Calu3 (cell line): ENCODE measurements at regions not wholly inside any gene's neighbourhood (a gene's known extent, or its start where the extent isn't known, plus 50 kb on each side); places are given as distances from the start of the nearest gene placed in this dataset.

Experiments used
- BruUV-seq: library from RNA; stranded (reverse); fragments of 400-500 nt; replicated peaks from 2 replicates; lab custom pipeline; 2021; lab: Mats Ljungman, UMichigan
- CTCF ChIA-PET: fragments of 300-600 bp; sonication (Branson Sonifier 250); formaldehyde crosslinking; loops from one replicate; lab custom pipeline; 2022; ENCODE audit warnings: antibody characterized with exemption; lab: Charles Lee
- DNase-seq: peaks from one replicate; pipeline ENCODE4 v3.0.0; 2022
- H3K27ac Mint-ChIP-seq: one replicate; pipeline ENCODE4 v1.8.0; 2022; ENCODE audit warnings: mixed read lengths; ENCODE audit not compliant: unreplicated experiment
- H3K27me3 Mint-ChIP-seq: one replicate; pipeline ENCODE4 v1.8.0; 2022; ENCODE audit warnings: mixed read lengths; ENCODE audit not compliant: unreplicated experiment
- H3K36me3 Mint-ChIP-seq: one replicate; pipeline ENCODE4 v1.8.0; 2022; ENCODE audit warnings: mild to moderate bottlenecking, moderate library complexity, mixed read lengths; ENCODE audit not compliant: insufficient read depth, unreplicated experiment
- H3K4me1 Mint-ChIP-seq: one replicate; pipeline ENCODE4 v1.8.0; 2022; ENCODE audit warnings: mild to moderate bottlenecking, low read depth, mixed read lengths; ENCODE audit not compliant: unreplicated experiment
- H3K4me3 Mint-ChIP-seq: one replicate; pipeline ENCODE4 v1.8.0; 2022; ENCODE audit warnings: mild to moderate bottlenecking, low read depth, moderate library complexity, mixed read lengths; ENCODE audit not compliant: unreplicated experiment
- H3K9me3 Mint-ChIP-seq: one replicate; pipeline ENCODE4 v1.8.0; 2022; ENCODE audit warnings: low read depth, mixed read lengths; ENCODE audit not compliant: unreplicated experiment
- CTCF ChIP-seq: fragments of 200-600 bp; IDR thresholded peaks from one replicate; pipeline ENCODE4 v1.8.0; 2022; ENCODE audit warnings: antibody characterized with exemption; ENCODE audit not compliant: unreplicated experiment
- intact Hi-C: fragments of 100-400 bp; cut with micrococcal nuclease; formaldehyde crosslinking; loops from one replicate; pipeline ENCODE4 v1.10.0; 2022; ENCODE audit not compliant: unreplicated experiment

DNA sequence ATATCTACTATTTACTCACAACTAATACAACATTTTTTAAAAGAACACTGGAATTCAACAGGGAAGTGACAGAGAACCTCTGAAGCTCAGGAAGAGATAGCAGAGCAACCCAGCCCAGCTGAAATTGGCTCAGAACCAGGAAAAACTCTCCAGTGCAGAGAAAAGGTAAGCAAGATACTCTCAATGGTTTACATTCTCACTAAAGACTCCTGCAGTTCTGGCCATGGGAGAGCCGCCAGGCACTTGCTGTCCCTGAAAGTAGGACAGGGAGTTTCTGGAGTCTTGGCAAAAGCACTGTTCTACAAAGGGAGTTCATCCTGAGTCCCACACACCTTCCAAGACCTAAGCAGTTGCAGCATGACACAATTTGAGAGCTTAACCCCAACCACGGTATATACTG, 330.8 kb downstream of the TRIM36 start:
- intact Hi-C loops: no loop called here
- no peak overlapping the region for H3K27ac Mint-ChIP-seq
- TF ChIP-seq CTCF: no peak
- no peak for DNase-seq
- H3K36me3 Mint-ChIP-seq: no peaks in the 10 kb centered on the region
- no TSS peak for BruUV-seq
- peaks cover 12% of the 10 kb centered on the region for H3K9me3 Mint-ChIP-seq
- H3K4me3 Mint-ChIP-seq: no peak overlapping the region
- CTCF ChIA-PET: no interaction called here
- H3K4me1 Mint-ChIP-seq: no peaks in the 10 kb centered on the region
- H3K27me3 Mint-ChIP-seq: no peaks in the 10 kb centered on the region

- no peak overlapping the region for H3K27ac Mint-ChIP-seq
- no peaks in the 10 kb centered on the region for H3K36me3 Mint-ChIP-seq
- peaks cover 19% of the 10 kb centered on the region for H3K9me3 Mint-ChIP-seq
- no peak overlapping the region for H3K4me3 Mint-ChIP-seq
- no peak for TF ChIP-seq CTCF
- CTCF ChIA-PET: no interaction called here
- intact Hi-C loops: no loop called here
- H3K4me1 Mint-ChIP-seq: no peaks in the 10 kb centered on the region
- no peaks in the 10 kb centered on the region for H3K27me3 Mint-ChIP-seq
- DNase-seq: no peak
- no TSS peak for BruUV-seq
Measured at GRCh38 chr5:114830114-114830513, 339.6 kb downstream of the TRIM36 start.

- intact Hi-C loops: no loop called here
- CTCF ChIA-PET: no interaction called here
- H3K27me3 Mint-ChIP-seq: no peaks in the 10 kb centered on the region
- no peak for DNase-seq
- H3K36me3 Mint-ChIP-seq: no peaks in the 10 kb centered on the region
- no TSS peak for BruUV-seq
- TF ChIP-seq CTCF: no peak
- no peak overlapping the region for H3K27ac Mint-ChIP-seq
- H3K4me3 Mint-ChIP-seq: no peak overlapping the region
- peaks cover 18% of the 10 kb centered on the region for H3K9me3 Mint-ChIP-seq
- H3K4me1 Mint-ChIP-seq: no peaks in the 10 kb centered on the region
Measured at GRCh38 chr5:114822863-114823262, 346.8 kb downstream of the TRIM36 start.

- peaks cover 19% of the 10 kb centered on the region for H3K9me3 Mint-ChIP-seq
- CTCF ChIA-PET: no interaction called here
- BruUV-seq: no TSS peak
- no peak overlapping the region for H3K4me3 Mint-ChIP-seq
- H3K27ac Mint-ChIP-seq: no peak overlapping the region
- no peak for DNase-seq
- no peaks in the 10 kb centered on the region for H3K27me3 Mint-ChIP-seq
- no peaks in the 10 kb centered on the region for H3K36me3 Mint-ChIP-seq
- H3K4me1 Mint-ChIP-seq: no peaks in the 10 kb centered on the region
- intact Hi-C loops: no loop called here
- TF ChIP-seq CTCF: no peak
Measured at GRCh38 chr5:114822436-114822835, 347.3 kb downstream of the TRIM36 start.
